HepG2 (cell line): ENCODE measurements at regions not wholly inside any gene's neighbourhood (a gene's known extent, or its start where the extent isn't known, plus 50 kb on each side); places are given as distances from the start of the nearest gene placed in this dataset.

ENCODE experiments used
- CTCF ChIP-seq: sonication (generic); formaldehyde crosslinking; IDR thresholded peaks from 2 replicates; pipeline ENCODE4 v1.5.0; 2020; ENCODE audit warnings: mild to moderate bottlenecking, missing genetic modification reagents, moderate library complexity
- HDAC6 ChIP-seq: fragments of 200-600 bp; sonication (generic); IDR thresholded peaks from 2 replicates; pipeline ENCODE4 v1.7.0; 2017; ENCODE audit warnings: mild to moderate bottlenecking, antibody characterized with exemption, low read length, low read depth
- SP4 ChIP-seq: sonication (generic); formaldehyde crosslinking; IDR thresholded peaks from 2 replicates; pipeline ENCODE4 v1.8.1; 2023; ENCODE audit warnings: mild to moderate bottlenecking, missing genetic modification reagents
- SRSF4 ChIP-seq: fragments of 200-400 bp; formaldehyde crosslinking; IDR thresholded peaks from one replicate; pipeline ENCODE4 v1.6.1; 2018; ENCODE audit warnings: mild to moderate bottlenecking, low read depth, low read length, moderate library complexity; ENCODE audit not compliant: poor library complexity, severe bottlenecking
- TARDBP ChIP-seq: sonication (generic); formaldehyde crosslinking; IDR thresholded peaks from 2 replicates; pipeline ENCODE4 v1.8.0; 2022; ENCODE audit warnings: mild to moderate bottlenecking, missing genetic modification reagents
- USF2 ChIP-seq, 2 experiments: sonication (generic) in 1 of 2; formaldehyde crosslinking in 1 of 2; IDR thresholded peaks; 2 replicates each; pipeline versions ENCODE4 v1.5.1 to v1.6.1; 2011 to 2020; ENCODE audit warnings: borderline replicate concordance in 1 of 2, low read depth in 1 of 2, low read length in 1 of 2, mild to moderate bottlenecking in 1 of 2, missing genetic modification reagents in 1 of 2, moderate library complexity in 1 of 2
- ZBTB33 ChIP-seq: sonication (generic); formaldehyde crosslinking; IDR thresholded peaks from 2 replicates; pipeline ENCODE4 v1.4.0; 2020; ENCODE audit warnings: missing genetic modification reagents
- ZNF3 ChIP-seq: IDR thresholded peaks from 2 replicates; pipeline ENCODE4 v1.7.0; 2017; ENCODE audit warnings: inconsistent platforms

- TF ChIP-seq ZBTB33 (CRISPR knock-in tag) = no peak
- no peak for TF ChIP-seq TARDBP (CRISPR knock-in tag)
- no peak for TF ChIP-seq SRSF4
- TF ChIP-seq ZNF3 (CRISPR knock-in tag) = no peak
- no peak for TF ChIP-seq SP4 (CRISPR knock-in tag)
- TF ChIP-seq USF2 (IDR thresholded peaks at IDR 0.05; ENCODE audit: low read depth, low read length) = no peak
- no peak for TF ChIP-seq USF2 (CRISPR knock-in tag; IDR thresholded peaks at IDR 0.05; ENCODE audit: borderline replicate concordance)
- TF ChIP-seq HDAC6 = no peak
- no peak for TF ChIP-seq CTCF
Measured at GRCh38 chr12:87384226-87384625, 645.0 kb downstream of the C12orf50 start.
